ENCODE measurements at regions not wholly inside any gene's neighbourhood (a gene's known extent, or its start where the extent isn't known, plus 50 kb on each side); places are given as distances from the start of the nearest gene placed in this dataset.

GRCh38 chr14:51445001-51445390 lies 204.9 kb downstream of the TMX1 start:
- TF ChIP-seq, protein P1, sequence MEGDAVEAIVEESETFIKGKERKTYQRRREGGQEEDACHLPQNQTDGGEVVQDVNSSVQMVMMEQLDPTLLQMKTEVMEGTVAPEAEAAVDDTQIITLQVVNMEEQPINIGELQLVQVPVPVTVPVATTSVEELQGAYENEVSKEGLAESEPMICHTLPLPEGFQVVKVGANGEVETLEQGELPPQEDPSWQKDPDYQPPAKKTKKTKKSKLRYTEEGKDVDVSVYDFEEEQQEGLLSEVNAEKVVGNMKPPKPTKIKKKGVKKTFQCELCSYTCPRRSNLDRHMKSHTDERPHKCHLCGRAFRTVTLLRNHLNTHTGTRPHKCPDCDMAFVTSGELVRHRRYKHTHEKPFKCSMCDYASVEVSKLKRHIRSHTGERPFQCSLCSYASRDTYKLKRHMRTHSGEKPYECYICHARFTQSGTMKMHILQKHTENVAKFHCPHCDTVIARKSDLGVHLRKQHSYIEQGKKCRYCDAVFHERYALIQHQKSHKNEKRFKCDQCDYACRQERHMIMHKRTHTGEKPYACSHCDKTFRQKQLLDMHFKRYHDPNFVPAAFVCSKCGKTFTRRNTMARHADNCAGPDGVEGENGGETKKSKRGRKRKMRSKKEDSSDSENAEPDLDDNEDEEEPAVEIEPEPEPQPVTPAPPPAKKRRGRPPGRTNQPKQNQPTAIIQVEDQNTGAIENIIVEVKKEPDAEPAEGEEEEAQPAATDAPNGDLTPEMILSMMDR (IDR thresholded peaks at IDR 0.05) = no peak
- TF ChIP-seq POLR2A (IDR thresholded peaks at IDR 0.05) = no peak

Measured in heart left ventricle (tissue), 13 donors.